OCI-LY3 (cell line): ENCODE measurements at regions not wholly inside any gene's neighbourhood (a gene's known extent, or its start where the extent isn't known, plus 50 kb on each side); places are given as distances from the start of the nearest gene placed in this dataset.

ENCODE experiments used
- CTCF ChIP-seq: fragments of 200-600, 300-600 bp; sonication (generic); IDR thresholded peaks from 2 replicates; pipeline ENCODE4 v1.5.1; 2014; ENCODE audit warnings: antibody characterized with exemption, low read length, low read depth
- EZH2phosphoT487 ChIP-seq: fragments of 200-600 bp; shearing (Covaris generic); IDR thresholded peaks from 2 replicates; pipeline ENCODE4 v1.6.1; 2018; ENCODE audit warnings: antibody characterized with exemption, mixed run types, low read depth

GRCh38 chr1:221437926-221438325, 304.0 kb downstream of the DUSP10 start:
- TF ChIP-seq CTCF, result no peak
- no peak for TF ChIP-seq EZH2phosphoT487
